B cell (primary cell): ENCODE measurements at regions not wholly inside any gene's neighbourhood (a gene's known extent, or its start where the extent isn't known, plus 50 kb on each side); places are given as distances from the start of the nearest gene placed in this dataset.

Experiments used
- EZH2 ChIP-seq: IDR thresholded peaks from 2 replicates; pipeline ENCODE4 v1.6.1; 2012; ENCODE audit warnings: borderline replicate concordance, low read depth, mild to moderate bottlenecking, moderate library complexity, low read length; ENCODE audit not compliant: insufficient read depth, poor library complexity, severe bottlenecking
- TF ChIP-seq, protein P1 (sequence below): fragments of 200-600 bp; IDR thresholded peaks from one replicate; pipeline ENCODE4 v1.8.0; 2022; ENCODE audit warnings: antibody characterized with exemption, mild to moderate bottlenecking

- TF ChIP-seq, protein P1, sequence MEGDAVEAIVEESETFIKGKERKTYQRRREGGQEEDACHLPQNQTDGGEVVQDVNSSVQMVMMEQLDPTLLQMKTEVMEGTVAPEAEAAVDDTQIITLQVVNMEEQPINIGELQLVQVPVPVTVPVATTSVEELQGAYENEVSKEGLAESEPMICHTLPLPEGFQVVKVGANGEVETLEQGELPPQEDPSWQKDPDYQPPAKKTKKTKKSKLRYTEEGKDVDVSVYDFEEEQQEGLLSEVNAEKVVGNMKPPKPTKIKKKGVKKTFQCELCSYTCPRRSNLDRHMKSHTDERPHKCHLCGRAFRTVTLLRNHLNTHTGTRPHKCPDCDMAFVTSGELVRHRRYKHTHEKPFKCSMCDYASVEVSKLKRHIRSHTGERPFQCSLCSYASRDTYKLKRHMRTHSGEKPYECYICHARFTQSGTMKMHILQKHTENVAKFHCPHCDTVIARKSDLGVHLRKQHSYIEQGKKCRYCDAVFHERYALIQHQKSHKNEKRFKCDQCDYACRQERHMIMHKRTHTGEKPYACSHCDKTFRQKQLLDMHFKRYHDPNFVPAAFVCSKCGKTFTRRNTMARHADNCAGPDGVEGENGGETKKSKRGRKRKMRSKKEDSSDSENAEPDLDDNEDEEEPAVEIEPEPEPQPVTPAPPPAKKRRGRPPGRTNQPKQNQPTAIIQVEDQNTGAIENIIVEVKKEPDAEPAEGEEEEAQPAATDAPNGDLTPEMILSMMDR, result no peak
- no peak for TF ChIP-seq EZH2
Observed at GRCh38 chrX:113793563-113793962, 790.3 kb upstream of the HTR2C start.
